ENCODE measurements at regions not wholly inside any gene's neighbourhood (a gene's known extent, or its start where the extent isn't known, plus 50 kb on each side); places are given as distances from the start of the nearest gene placed in this dataset.
"Not testable (repeated sequence)": the region's sequence is repeated elsewhere in the genome, so short reads cannot be mapped to it uniquely, and the experiment has no call there.

DNA sequence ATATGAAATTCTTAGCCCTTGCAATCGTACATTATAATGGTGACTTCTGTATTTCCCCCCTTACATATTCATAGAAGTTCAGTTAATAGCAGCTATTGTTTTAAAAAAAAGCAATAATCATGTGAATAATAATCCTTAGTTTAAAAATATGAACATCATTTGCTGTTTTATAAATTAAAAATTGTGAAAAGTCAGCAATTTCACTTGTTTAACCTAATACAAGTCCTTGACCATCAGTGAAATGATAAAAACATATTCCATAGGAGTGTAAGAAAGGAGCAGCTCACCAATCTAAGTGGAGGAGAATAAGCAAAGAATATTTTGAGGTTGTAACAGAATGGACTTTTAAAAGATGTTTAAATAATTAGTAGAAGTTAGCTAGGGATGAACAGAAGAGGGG, 650.2 kb downstream of the SUCLG1 start:
- no peaks in the 10 kb centered on the region for H3K4me1 ChIP-seq (ENCODE audit: control insufficient read depth, extremely low read depth, insufficient read depth, low read length)
- DNase-seq (ENCODE audit: low read depth in 2 of 2): no peak
- no peaks in the 10 kb centered on the region for H3K9me3 ChIP-seq (ENCODE audit: control insufficient read depth, insufficient read depth, low read depth, low read length)
- no peaks in the 10 kb centered on the region for H3K79me2 ChIP-seq (ENCODE audit: control insufficient read depth, insufficient read depth, low read length)
- no peaks in the 10 kb centered on the region for H3K36me3 ChIP-seq (ENCODE audit: control insufficient read depth, insufficient read depth, low read length)
- H3K27ac ChIP-seq (ENCODE audit: insufficient read depth, low read length): no peak overlapping the region
- TF ChIP-seq, protein P1, sequence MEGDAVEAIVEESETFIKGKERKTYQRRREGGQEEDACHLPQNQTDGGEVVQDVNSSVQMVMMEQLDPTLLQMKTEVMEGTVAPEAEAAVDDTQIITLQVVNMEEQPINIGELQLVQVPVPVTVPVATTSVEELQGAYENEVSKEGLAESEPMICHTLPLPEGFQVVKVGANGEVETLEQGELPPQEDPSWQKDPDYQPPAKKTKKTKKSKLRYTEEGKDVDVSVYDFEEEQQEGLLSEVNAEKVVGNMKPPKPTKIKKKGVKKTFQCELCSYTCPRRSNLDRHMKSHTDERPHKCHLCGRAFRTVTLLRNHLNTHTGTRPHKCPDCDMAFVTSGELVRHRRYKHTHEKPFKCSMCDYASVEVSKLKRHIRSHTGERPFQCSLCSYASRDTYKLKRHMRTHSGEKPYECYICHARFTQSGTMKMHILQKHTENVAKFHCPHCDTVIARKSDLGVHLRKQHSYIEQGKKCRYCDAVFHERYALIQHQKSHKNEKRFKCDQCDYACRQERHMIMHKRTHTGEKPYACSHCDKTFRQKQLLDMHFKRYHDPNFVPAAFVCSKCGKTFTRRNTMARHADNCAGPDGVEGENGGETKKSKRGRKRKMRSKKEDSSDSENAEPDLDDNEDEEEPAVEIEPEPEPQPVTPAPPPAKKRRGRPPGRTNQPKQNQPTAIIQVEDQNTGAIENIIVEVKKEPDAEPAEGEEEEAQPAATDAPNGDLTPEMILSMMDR (conservative IDR thresholded peaks at IDR 0.05 in 1 of 2, IDR thresholded peaks at IDR 0.05 in 1 of 2; ENCODE audit: low read depth in 1 of 2, low read length in 2 of 2): no peak
- TF ChIP-seq EZH2 (IDR thresholded peaks at IDR 0.05; ENCODE audit: low read length, missing control alignments): no peak
- H3K9ac ChIP-seq (ENCODE audit: insufficient read depth, low read length): no peak overlapping the region
- H3K4me3 ChIP-seq (replicated peaks in 1 of 4; ENCODE audit: control extremely low read depth in 1 of 4, insufficient read depth in 1 of 4, low read depth in 3 of 4, low read length in 4 of 4): no peak overlapping the region
- H3K27me3 ChIP-seq (ENCODE audit: control insufficient read depth, insufficient read depth, low read length): no peaks in the 10 kb centered on the region
- no peak overlapping the region for H2AFZ ChIP-seq (ENCODE audit: low read length)
- H3K4me2 ChIP-seq (ENCODE audit: extremely low read depth, insufficient read depth, low read length): no peak overlapping the region
- no peaks in the 10 kb centered on the region for H4K20me1 ChIP-seq (ENCODE audit: control insufficient read depth, extremely low read depth, insufficient read depth, low read length)

DNA sequence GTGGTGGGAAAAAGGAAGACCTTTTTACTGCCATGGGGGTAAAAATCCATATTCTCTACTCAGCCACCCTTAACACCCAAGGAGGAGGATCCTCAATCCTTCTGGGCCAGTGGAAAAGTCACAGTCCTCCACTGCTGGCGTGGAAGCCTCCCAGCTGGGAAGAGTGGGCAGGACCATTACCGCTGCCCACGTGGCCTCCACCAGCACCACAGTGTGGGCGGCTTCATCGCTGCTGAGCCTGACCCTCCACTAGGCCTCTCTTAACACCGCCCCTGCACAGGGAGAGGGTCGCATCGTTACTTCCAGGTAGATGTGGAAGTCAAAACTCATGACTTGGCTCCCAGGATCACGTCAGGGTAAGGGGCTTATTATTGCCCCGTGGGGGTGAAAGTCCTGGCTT, 656.5 kb downstream of the SUCLG1 start:
- H3K9ac ChIP-seq (ENCODE audit: insufficient read depth, low read length): no peak overlapping the region
- TF ChIP-seq, protein P1 (conservative IDR thresholded peaks at IDR 0.05 in 1 of 2, IDR thresholded peaks at IDR 0.05 in 1 of 2; ENCODE audit: low read depth in 1 of 2, low read length in 2 of 2): no peak
- no peak for TF ChIP-seq EZH2 (IDR thresholded peaks at IDR 0.05; ENCODE audit: low read length, missing control alignments)
- H3K4me3 ChIP-seq (replicated peaks in 1 of 4; ENCODE audit: control extremely low read depth in 1 of 4, insufficient read depth in 1 of 4, low read depth in 3 of 4, low read length in 4 of 4): no peak overlapping the region
- no peak overlapping the region for H2AFZ ChIP-seq (ENCODE audit: low read length)
- H3K4me2 ChIP-seq (ENCODE audit: extremely low read depth, insufficient read depth, low read length): no peak overlapping the region
- DNase-seq (ENCODE audit: low read depth in 2 of 2): no peak
- no peaks in the 10 kb centered on the region for H3K27me3 ChIP-seq (ENCODE audit: control insufficient read depth, insufficient read depth, low read length)
- H3K4me1 ChIP-seq (ENCODE audit: control insufficient read depth, extremely low read depth, insufficient read depth, low read length): no peaks in the 10 kb centered on the region
- H3K9me3 ChIP-seq (ENCODE audit: control insufficient read depth, insufficient read depth, low read depth, low read length): no peaks in the 10 kb centered on the region
- no peaks in the 10 kb centered on the region for H3K36me3 ChIP-seq (ENCODE audit: control insufficient read depth, insufficient read depth, low read length)
- H3K79me2 ChIP-seq (ENCODE audit: control insufficient read depth, insufficient read depth, low read length): no peaks in the 10 kb centered on the region
- no peaks in the 10 kb centered on the region for H4K20me1 ChIP-seq (ENCODE audit: control insufficient read depth, extremely low read depth, insufficient read depth, low read length)
- no peak overlapping the region for H3K27ac ChIP-seq (ENCODE audit: insufficient read depth, low read length)

DNA sequence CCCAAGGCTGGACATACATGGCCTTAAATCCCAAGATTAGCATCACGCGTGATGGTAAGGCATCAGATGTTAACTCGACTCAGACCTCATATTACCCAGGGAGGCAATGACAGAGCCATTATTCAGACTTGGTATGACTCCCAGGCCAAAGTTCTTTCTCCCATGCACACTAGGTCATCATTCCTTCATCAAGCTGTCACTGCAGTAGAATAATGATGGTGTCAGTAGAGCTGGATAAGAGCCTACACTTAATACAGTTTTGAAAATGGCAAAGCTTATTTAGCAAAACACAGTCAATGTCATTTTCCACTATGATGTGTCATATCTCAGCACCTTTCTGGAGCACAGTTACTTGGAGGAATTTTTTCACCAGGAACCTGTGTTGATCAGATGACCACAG, 663.3 kb downstream of the SUCLG1 start:
- Histone ChIP-seq H3K9me3 (ENCODE audit: control insufficient read depth, insufficient read depth, low read depth, low read length) (no peaks in the 10 kb centered on the region), H3K27me3 (ENCODE audit: control insufficient read depth, insufficient read depth, low read length) (no peaks in the 10 kb centered on the region), H3K9ac (ENCODE audit: insufficient read depth, low read length) (no peak overlapping the region), H3K4me1 (ENCODE audit: control insufficient read depth, extremely low read depth, insufficient read depth, low read length) (no peaks in the 10 kb centered on the region), H3K4me3 (replicated peaks in 1 of 4; ENCODE audit: control extremely low read depth in 1 of 4, insufficient read depth in 1 of 4, low read depth in 3 of 4, low read length in 4 of 4) (no peak overlapping the region), H3K79me2 (ENCODE audit: control insufficient read depth, insufficient read depth, low read length) (no peaks in the 10 kb centered on the region), H4K20me1 (ENCODE audit: control insufficient read depth, extremely low read depth, insufficient read depth, low read length) (no peaks in the 10 kb centered on the region), H3K36me3 (ENCODE audit: control insufficient read depth, insufficient read depth, low read length) (no peaks in the 10 kb centered on the region), H3K4me2 (ENCODE audit: extremely low read depth, insufficient read depth, low read length) (no peak overlapping the region), H3K27ac (ENCODE audit: insufficient read depth, low read length) (no peak overlapping the region), H2AFZ (ENCODE audit: low read length) (no peak overlapping the region)
- no peak for DNase-seq (ENCODE audit: low read depth in 2 of 2)
- TF ChIP-seq, protein P1 (conservative IDR thresholded peaks at IDR 0.05 in 1 of 2, IDR thresholded peaks at IDR 0.05 in 1 of 2; ENCODE audit: low read depth in 1 of 2, low read length in 2 of 2): no peak
- no peak for TF ChIP-seq EZH2 (IDR thresholded peaks at IDR 0.05; ENCODE audit: low read length, missing control alignments)

DNA sequence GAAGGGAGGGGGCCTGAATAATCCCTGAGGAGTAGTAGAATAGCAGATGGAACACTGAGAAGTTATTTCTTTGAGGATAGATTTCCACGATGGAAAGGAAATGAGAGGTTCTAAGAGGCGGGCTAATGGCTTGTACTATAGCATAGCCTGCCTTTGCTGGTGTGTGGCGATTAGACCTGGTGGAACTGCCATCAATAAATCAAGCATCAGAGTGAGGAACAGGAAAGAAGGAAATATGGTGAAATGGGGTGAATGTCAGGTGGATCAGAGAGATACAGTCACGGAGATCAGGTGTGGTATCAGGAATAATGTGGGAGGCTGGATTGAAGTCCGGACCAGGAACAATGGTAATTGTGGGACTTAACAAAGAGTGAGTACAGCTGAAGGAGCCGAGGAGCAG, 668.6 kb downstream of the SUCLG1 start:
- H3K27me3 ChIP-seq (ENCODE audit: control insufficient read depth, insufficient read depth, low read length); H3K27ac ChIP-seq (ENCODE audit: insufficient read depth, low read length); H3K79me2 ChIP-seq (ENCODE audit: control insufficient read depth, insufficient read depth, low read length); H3K9ac ChIP-seq (ENCODE audit: insufficient read depth, low read length); H4K20me1 ChIP-seq (ENCODE audit: control insufficient read depth, extremely low read depth, insufficient read depth, low read length); DNase-seq (ENCODE audit: low read depth in 2 of 2); H3K4me3 ChIP-seq (replicated peaks in 1 of 4; ENCODE audit: control extremely low read depth in 1 of 4, insufficient read depth in 1 of 4, low read depth in 3 of 4, low read length in 4 of 4); H3K4me1 ChIP-seq (ENCODE audit: control insufficient read depth, extremely low read depth, insufficient read depth, low read length); H3K9me3 ChIP-seq (ENCODE audit: control insufficient read depth, insufficient read depth, low read depth, low read length); H2AFZ ChIP-seq (ENCODE audit: low read length); H3K4me2 ChIP-seq (ENCODE audit: extremely low read depth, insufficient read depth, low read length); H3K36me3 ChIP-seq (ENCODE audit: control insufficient read depth, insufficient read depth, low read length): not testable (repeated sequence)

DNA sequence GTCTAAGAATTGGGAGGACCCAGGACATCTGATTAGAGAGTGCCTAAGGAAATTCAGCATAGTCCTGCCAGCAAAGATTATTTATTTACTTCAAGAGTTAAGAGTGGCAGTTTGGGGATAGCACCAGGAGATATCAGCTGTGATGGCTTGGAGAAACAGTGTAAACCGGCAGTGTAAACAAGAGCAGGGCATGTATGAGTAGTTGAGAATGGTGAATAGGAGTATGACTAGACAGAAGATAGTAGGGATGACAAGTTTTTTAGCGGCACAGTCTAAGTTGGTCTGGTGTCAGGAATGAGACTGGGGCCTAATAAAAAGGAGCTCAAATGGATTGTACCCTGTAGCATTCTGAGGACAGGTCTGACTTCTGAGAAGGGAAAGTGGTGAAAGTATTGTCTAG, 669.4 kb downstream of the SUCLG1 start:
- H3K79me2 ChIP-seq (ENCODE audit: control insufficient read depth, insufficient read depth, low read length); H3K9ac ChIP-seq (ENCODE audit: insufficient read depth, low read length); H3K36me3 ChIP-seq (ENCODE audit: control insufficient read depth, insufficient read depth, low read length); H3K4me3 ChIP-seq (replicated peaks in 1 of 4; ENCODE audit: control extremely low read depth in 1 of 4, insufficient read depth in 1 of 4, low read depth in 3 of 4, low read length in 4 of 4); H3K27me3 ChIP-seq (ENCODE audit: control insufficient read depth, insufficient read depth, low read length); H3K4me2 ChIP-seq (ENCODE audit: extremely low read depth, insufficient read depth, low read length); H3K9me3 ChIP-seq (ENCODE audit: control insufficient read depth, insufficient read depth, low read depth, low read length); H2AFZ ChIP-seq (ENCODE audit: low read length); H3K4me1 ChIP-seq (ENCODE audit: control insufficient read depth, extremely low read depth, insufficient read depth, low read length); H4K20me1 ChIP-seq (ENCODE audit: control insufficient read depth, extremely low read depth, insufficient read depth, low read length); H3K27ac ChIP-seq (ENCODE audit: insufficient read depth, low read length); DNase-seq (ENCODE audit: low read depth in 2 of 2): not testable (repeated sequence)

Measured in fibroblast of lung (primary cell).